Activated CD4-positive, alpha-beta memory T cell treated with anti-CD3 and anti-CD28 coated beads for 36 hours (primary cell): ENCODE measurements at regions not wholly inside any gene's neighbourhood (a gene's known extent, or its start where the extent isn't known, plus 50 kb on each side); places are given as distances from the start of the nearest gene placed in this dataset.
"Not testable (repeated sequence)": the region's sequence is repeated elsewhere in the genome, so short reads cannot be mapped to it uniquely, and the experiment has no call there.

ENCODE experiments used
- CTCF ChIA-PET: fragments of 350-600 bp; sonication (Branson Sonifier 250); formaldehyde crosslinking; loops from one replicate; lab custom pipeline; 2021; ENCODE audit warnings: antibody characterized with exemption, inconsistent platforms; lab: Charles Lee
- POLR2A ChIA-PET: fragments of 350-600 bp; sonication (Branson Sonifier 250); formaldehyde crosslinking; loops from one replicate; lab custom pipeline; 2021; ENCODE audit warnings: antibody characterized with exemption; lab: Charles Lee
- DNase-seq: peaks from one replicate; pipeline ENCODE4 v3.0.0-alpha.2; 2020
- H3K27ac Mint-ChIP-seq: one replicate; pipeline ENCODE4 v1.8.0; 2021; ENCODE audit warnings: mixed read lengths
- H3K27me3 Mint-ChIP-seq: one replicate; pipeline ENCODE4 v1.8.0; 2021; ENCODE audit warnings: mixed read lengths
- H3K36me3 Mint-ChIP-seq: one replicate; pipeline ENCODE4 v1.8.0; 2021; ENCODE audit warnings: mixed read lengths
- H3K4me1 Mint-ChIP-seq: one replicate; pipeline ENCODE4 v1.8.0; 2021; ENCODE audit warnings: low read depth, mixed read lengths
- H3K4me3 Mint-ChIP-seq: one replicate; pipeline ENCODE4 v1.8.0; 2021; ENCODE audit warnings: mild to moderate bottlenecking, mixed read lengths
- H3K9me3 Mint-ChIP-seq: one replicate; pipeline ENCODE4 v1.8.0; 2021; ENCODE audit warnings: mixed read lengths
- intact Hi-C: fragments of 100-400 bp; cut with micrococcal nuclease; formaldehyde crosslinking; loops from one replicate; pipeline ENCODE4 v1.15.1; 2023

DNA sequence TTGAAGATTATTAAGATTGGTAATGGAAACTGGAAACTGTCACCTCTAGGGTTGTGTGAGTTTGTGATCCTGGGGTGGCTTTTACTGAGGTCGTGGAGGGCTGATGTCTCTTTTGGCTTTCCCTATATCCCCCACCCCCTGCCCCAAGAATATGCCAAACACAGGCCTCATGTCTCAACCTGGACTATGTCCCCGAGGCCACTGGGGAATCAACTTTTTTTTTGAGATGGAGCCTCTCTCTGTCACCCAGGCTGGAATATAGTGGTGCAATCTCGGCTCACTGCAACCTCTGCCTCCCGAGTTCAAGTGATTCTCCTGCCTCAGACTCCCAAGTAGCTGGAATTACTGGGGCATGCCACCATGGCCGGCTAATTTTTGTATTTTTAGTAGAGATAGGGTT is 83.3 kb upstream of the RALGAPA2 start:
- ChIA-PET CTCF (no interaction called here), POLR2A (no interaction called here)
- no peaks in the 10 kb centered on the region for H3K27me3 Mint-ChIP-seq
- no peaks in the 10 kb centered on the region for H3K9me3 Mint-ChIP-seq
- H3K4me3 Mint-ChIP-seq: no peak overlapping the region
- H3K27ac Mint-ChIP-seq: no peak overlapping the region
- no peaks in the 10 kb centered on the region for H3K36me3 Mint-ChIP-seq
- intact Hi-C loops: no loop called here
- no peak for DNase-seq
- H3K4me1 Mint-ChIP-seq: no peaks in the 10 kb centered on the region

GRCh38 chr20:20795119-20795518 is 82.7 kb upstream of the RALGAPA2 start:
- intact Hi-C loops: no loop called here
- H3K4me1 Mint-ChIP-seq: no peaks in the 10 kb centered on the region

GRCh38 chr20:20793591-20793990 is 81.1 kb upstream of the RALGAPA2 start:
- DNase-seq: no peak
- Mint-ChIP-seq H3K36me3 (no peaks in the 10 kb centered on the region), H3K9me3 (no peaks in the 10 kb centered on the region), H3K27me3 (no peaks in the 10 kb centered on the region), H3K4me1 (no peaks in the 10 kb centered on the region), H3K4me3 (no peak overlapping the region), H3K27ac (no peak overlapping the region)
- POLR2A ChIA-PET: no interaction called here
- CTCF ChIA-PET: no interaction called here
- intact Hi-C loops: no loop called here

More at GRCh38 chr20:20795119-20795518, 82.7 kb upstream of the RALGAPA2 start:
- POLR2A ChIA-PET: no interaction called here
- Mint-ChIP-seq H3K27me3 (no peaks in the 10 kb centered on the region), H3K9me3 (no peaks in the 10 kb centered on the region), H3K27ac (no peak overlapping the region), H3K4me3 (no peak overlapping the region), H3K36me3 (no peaks in the 10 kb centered on the region)
- CTCF ChIA-PET: no interaction called here
- no peak for DNase-seq

GRCh38 chr20:20791664-20792568 is 79.5 kb upstream of the RALGAPA2 start:
- Mint-ChIP-seq H3K9me3 (peaks cover 4% of the 10 kb centered on the region), H3K27me3 (no peaks in the 10 kb centered on the region), H3K4me1 (no peaks in the 10 kb centered on the region), H3K36me3 (no peaks in the 10 kb centered on the region), H3K4me3 (no peak overlapping the region), H3K27ac (no peak overlapping the region)
- no peak for DNase-seq
- CTCF ChIA-PET: no interaction called here
- intact Hi-C loops: no loop called here
- POLR2A ChIA-PET: no interaction called here

- Mint-ChIP-seq H3K4me1 (no peaks in the 10 kb centered on the region), H3K27me3 (no peaks in the 10 kb centered on the region), H3K4me3 (no peak overlapping the region), H3K27ac (no peak overlapping the region), H3K9me3 (peaks cover 6% of the 10 kb centered on the region), H3K36me3 (no peaks in the 10 kb centered on the region)
- POLR2A ChIA-PET: no interaction called here
- no peak for DNase-seq
- intact Hi-C loops: no loop called here
- CTCF ChIA-PET: no interaction called here
Measured at GRCh38 chr20:20788308-20788707, 75.9 kb upstream of the RALGAPA2 start.

- DNase-seq: no peak
- no peaks in the 10 kb centered on the region for H3K4me1 Mint-ChIP-seq
- peaks cover 6% of the 10 kb centered on the region for H3K9me3 Mint-ChIP-seq
- no peak overlapping the region for H3K4me3 Mint-ChIP-seq
- no peak overlapping the region for H3K27ac Mint-ChIP-seq
- intact Hi-C loops: no loop called here
- CTCF ChIA-PET: no interaction called here
- POLR2A ChIA-PET: no interaction called here
- no peaks in the 10 kb centered on the region for H3K36me3 Mint-ChIP-seq
- no peaks in the 10 kb centered on the region for H3K27me3 Mint-ChIP-seq
Measured at GRCh38 chr20:20786428-20786827, 74.0 kb upstream of the RALGAPA2 start.

GRCh38 chr20:20785226-20785625 is 72.8 kb upstream of the RALGAPA2 start:
- Mint-ChIP-seq H3K9me3 (peaks cover 6% of the 10 kb centered on the region), H3K27me3 (no peaks in the 10 kb centered on the region), H3K4me1 (no peaks in the 10 kb centered on the region), H3K36me3 (no peaks in the 10 kb centered on the region), H3K4me3 (no peak overlapping the region), H3K27ac (no peak overlapping the region)
- DNase-seq: no peak
- ChIA-PET CTCF (no interaction called here), POLR2A (no interaction called here)
- intact Hi-C loops: no loop called here

GRCh38 chr20:20784450-20784849 is 72.0 kb upstream of the RALGAPA2 start:
- H3K27ac Mint-ChIP-seq, intact Hi-C loops, H3K4me1 Mint-ChIP-seq, POLR2A ChIA-PET, CTCF ChIA-PET, H3K4me3 Mint-ChIP-seq, H3K27me3 Mint-ChIP-seq, DNase-seq, H3K9me3 Mint-ChIP-seq, H3K36me3 Mint-ChIP-seq: not testable (repeated sequence)

GRCh38 chr20:20783450-20783849 is 71.0 kb upstream of the RALGAPA2 start:
- H3K9me3 Mint-ChIP-seq: peaks cover 6% of the 10 kb centered on the region
- CTCF ChIA-PET: no interaction called here

DNA sequence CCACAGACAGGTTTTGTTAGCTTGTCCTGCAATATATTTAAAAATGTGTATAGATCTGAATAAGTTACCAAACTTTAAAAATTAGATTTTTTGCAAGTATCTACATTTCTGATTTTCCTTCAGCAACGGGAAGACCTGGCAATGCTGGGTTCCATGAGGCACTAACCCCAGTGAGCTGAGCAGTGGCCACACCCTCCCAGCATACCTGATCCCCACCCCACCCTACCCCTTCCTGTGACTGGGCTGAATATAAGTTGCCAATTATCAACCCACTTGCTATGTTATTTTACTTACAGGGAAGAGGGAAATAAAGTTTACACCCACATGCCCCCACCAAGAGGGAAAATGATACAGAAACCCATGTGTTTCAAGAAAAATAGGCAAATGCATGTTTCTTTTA is 70.3 kb upstream of the RALGAPA2 start:
- Mint-ChIP-seq H3K27me3 (peaks cover 6% of the 10 kb centered on the region), H3K4me1 (no peaks in the 10 kb centered on the region), H3K4me3 (no peak overlapping the region), H3K36me3 (no peaks in the 10 kb centered on the region), H3K9me3 (peaks cover 6% of the 10 kb centered on the region), H3K27ac (no peak overlapping the region)
- ChIA-PET CTCF (no interaction called here), POLR2A (no interaction called here)
- intact Hi-C loops: no loop called here
- DNase-seq: no peak

More at GRCh38 chr20:20783450-20783849, 71.0 kb upstream of the RALGAPA2 start:
- Mint-ChIP-seq H3K36me3 (no peaks in the 10 kb centered on the region), H3K27me3 (peaks cover 6% of the 10 kb centered on the region), H3K4me3 (no peak overlapping the region), H3K27ac (no peak overlapping the region), H3K4me1 (no peaks in the 10 kb centered on the region)
- POLR2A ChIA-PET: no interaction called here
- intact Hi-C loops: no loop called here
- DNase-seq: no peak

- ChIA-PET CTCF (no interaction called here), POLR2A (no interaction called here)
- intact Hi-C loops: no loop called here
- Mint-ChIP-seq H3K9me3 (peaks cover 3% of the 10 kb centered on the region), H3K27ac (no peak overlapping the region), H3K4me3 (no peak overlapping the region), H3K27me3 (peaks cover 6% of the 10 kb centered on the region), H3K4me1 (no peaks in the 10 kb centered on the region), H3K36me3 (no peaks in the 10 kb centered on the region)
- no peak for DNase-seq
Measured at GRCh38 chr20:20782231-20782630, 69.8 kb upstream of the RALGAPA2 start.

- ChIA-PET CTCF (no interaction called here), POLR2A (no interaction called here)
- Mint-ChIP-seq H3K4me1 (no peaks in the 10 kb centered on the region), H3K36me3 (no peaks in the 10 kb centered on the region), H3K27ac (no peak overlapping the region), H3K9me3 (peaks cover 5% of the 10 kb centered on the region), H3K4me3 (no peak overlapping the region), H3K27me3 (peaks cover 8% of the 10 kb centered on the region)
- intact Hi-C loops: no loop called here
- DNase-seq: no peak
Measured at GRCh38 chr20:20781029-20781428, 68.6 kb upstream of the RALGAPA2 start.
